ENCODE measurements at regions not wholly inside any gene's neighbourhood (a gene's known extent, or its start where the extent isn't known, plus 50 kb on each side); places are given as distances from the start of the nearest gene placed in this dataset.

DNA sequence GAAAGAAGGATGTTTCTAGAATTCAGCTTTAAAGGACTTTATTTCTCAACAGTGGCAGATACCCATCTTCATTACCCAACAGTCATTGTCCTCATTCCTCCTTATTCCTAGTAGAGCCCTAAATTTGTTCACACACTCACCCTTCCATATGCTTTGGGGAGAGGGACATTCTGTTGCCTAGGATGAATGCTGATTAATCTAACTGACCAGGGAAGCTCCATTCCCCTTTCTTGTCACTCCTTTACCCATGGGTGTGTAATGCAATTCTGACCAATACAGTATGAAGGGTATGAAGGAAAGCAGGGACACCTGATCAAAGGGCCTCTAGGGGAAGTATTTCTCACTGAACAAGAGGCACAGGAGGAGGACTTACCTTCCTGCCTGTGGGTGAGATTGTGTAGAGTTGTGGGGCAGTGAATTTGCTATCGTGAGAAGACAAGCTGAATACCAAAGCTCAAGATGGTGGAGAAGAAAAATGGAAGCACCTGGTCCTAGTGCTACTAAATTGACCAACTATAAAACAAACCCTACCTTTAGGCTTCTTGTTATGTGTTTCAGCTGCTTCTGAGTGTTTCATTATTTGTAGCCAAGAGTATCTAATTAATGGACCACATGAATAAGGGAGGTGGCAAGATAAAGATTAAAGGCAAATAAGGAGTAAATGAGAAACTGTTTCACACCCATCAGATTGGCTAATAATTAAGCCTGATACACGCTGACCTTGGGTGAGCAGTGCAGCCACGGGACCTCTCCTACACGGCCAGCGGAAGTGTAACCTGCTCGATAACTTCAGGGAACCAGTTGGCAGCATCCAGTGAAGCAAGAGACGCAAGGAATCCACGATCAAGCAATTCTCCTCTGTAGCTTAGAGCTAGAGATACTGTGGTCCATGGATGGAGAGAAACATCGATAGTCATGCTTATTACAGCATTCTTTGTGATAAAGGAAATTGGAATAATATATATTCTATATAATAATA is 202.3 kb downstream of the MYCN start:
- H3K4me1 Mint-ChIP-seq (ENCODE audit: low read depth, unreplicated experiment), result no peaks in the 10 kb centered on the region
- H3K4me3 Mint-ChIP-seq (ENCODE audit: unreplicated experiment), result no peak overlapping the region
- no peaks in the 10 kb centered on the region for H3K9me3 Mint-ChIP-seq (ENCODE audit: unreplicated experiment)
- TF ChIP-seq, protein P1, sequence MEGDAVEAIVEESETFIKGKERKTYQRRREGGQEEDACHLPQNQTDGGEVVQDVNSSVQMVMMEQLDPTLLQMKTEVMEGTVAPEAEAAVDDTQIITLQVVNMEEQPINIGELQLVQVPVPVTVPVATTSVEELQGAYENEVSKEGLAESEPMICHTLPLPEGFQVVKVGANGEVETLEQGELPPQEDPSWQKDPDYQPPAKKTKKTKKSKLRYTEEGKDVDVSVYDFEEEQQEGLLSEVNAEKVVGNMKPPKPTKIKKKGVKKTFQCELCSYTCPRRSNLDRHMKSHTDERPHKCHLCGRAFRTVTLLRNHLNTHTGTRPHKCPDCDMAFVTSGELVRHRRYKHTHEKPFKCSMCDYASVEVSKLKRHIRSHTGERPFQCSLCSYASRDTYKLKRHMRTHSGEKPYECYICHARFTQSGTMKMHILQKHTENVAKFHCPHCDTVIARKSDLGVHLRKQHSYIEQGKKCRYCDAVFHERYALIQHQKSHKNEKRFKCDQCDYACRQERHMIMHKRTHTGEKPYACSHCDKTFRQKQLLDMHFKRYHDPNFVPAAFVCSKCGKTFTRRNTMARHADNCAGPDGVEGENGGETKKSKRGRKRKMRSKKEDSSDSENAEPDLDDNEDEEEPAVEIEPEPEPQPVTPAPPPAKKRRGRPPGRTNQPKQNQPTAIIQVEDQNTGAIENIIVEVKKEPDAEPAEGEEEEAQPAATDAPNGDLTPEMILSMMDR (IDR thresholded peaks at IDR 0.05; ENCODE audit: partially characterized antibody, unreplicated experiment), result no peak
- no peak for DNase-seq
- no peak overlapping the region for H3K27ac Mint-ChIP-seq (ENCODE audit: unreplicated experiment)
- H3K27me3 Mint-ChIP-seq (ENCODE audit: unreplicated experiment), result no peaks in the 10 kb centered on the region
- no peaks in the 10 kb centered on the region for H3K36me3 Mint-ChIP-seq (ENCODE audit: unreplicated experiment)

GRCh38 chr2:16141641-16141921 is 201.2 kb downstream of the MYCN start:
- Mint-ChIP-seq H3K9me3 (ENCODE audit: unreplicated experiment) (no peaks in the 10 kb centered on the region), H3K4me1 (ENCODE audit: low read depth, unreplicated experiment) (no peaks in the 10 kb centered on the region), H3K36me3 (ENCODE audit: unreplicated experiment) (peaks cover 1% of the 10 kb centered on the region), H3K4me3 (ENCODE audit: unreplicated experiment) (no peak overlapping the region), H3K27ac (ENCODE audit: unreplicated experiment) (no peak overlapping the region), H3K27me3 (ENCODE audit: unreplicated experiment) (no peaks in the 10 kb centered on the region)
- no peak for DNase-seq
- TF ChIP-seq, protein P1 (IDR thresholded peaks at IDR 0.05; ENCODE audit: partially characterized antibody, unreplicated experiment), result no peak

DNA sequence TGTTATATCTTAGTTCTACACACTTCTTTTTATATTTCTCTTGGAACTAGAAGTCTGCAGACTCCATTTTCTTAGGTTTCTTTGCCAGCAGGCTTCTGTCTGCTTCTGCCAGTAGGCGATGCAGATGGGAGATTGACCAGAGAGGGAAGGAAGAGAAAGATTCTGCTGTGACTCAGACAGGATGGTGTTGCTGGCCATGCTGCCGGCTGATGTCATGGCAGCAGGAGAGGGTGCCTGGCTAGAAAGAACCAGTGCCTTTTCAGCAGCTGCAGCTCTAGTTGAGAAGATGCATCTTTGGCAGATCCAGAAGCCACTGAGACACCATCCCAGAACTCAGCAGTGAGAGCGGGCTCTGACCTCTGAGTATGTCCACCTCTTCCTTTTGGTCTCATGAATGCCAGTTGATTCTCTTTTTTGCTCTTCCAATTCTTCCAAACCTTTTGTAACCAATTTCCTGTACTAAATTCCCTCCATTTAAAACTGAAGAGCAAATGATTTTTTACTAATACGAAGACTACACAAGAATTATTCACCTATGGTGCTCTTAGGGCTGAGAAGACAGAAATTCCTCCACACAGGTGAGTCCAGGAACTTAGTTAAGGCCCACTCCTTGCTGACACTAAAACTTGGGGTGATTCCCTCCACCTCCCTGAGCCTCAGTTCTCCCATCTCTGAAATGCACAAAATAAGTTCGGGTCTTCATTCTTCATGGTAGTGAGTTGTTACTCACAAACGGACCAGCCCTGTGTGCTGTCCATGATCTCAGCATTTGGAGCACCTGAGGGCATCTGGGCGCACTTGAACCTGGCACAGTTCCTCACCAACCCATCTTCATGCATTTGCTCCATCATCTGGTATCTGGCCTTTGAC is 200.7 kb downstream of the MYCN start:
- H3K36me3 Mint-ChIP-seq (ENCODE audit: unreplicated experiment), result peaks cover 7% of the 10 kb centered on the region
- H3K4me3 Mint-ChIP-seq (ENCODE audit: unreplicated experiment), result no peak overlapping the region
- H3K4me1 Mint-ChIP-seq (ENCODE audit: low read depth, unreplicated experiment), result no peaks in the 10 kb centered on the region
- TF ChIP-seq, protein P1 (IDR thresholded peaks at IDR 0.05; ENCODE audit: partially characterized antibody, unreplicated experiment), result no peak
- H3K27me3 Mint-ChIP-seq (ENCODE audit: unreplicated experiment), result no peaks in the 10 kb centered on the region
- H3K27ac Mint-ChIP-seq (ENCODE audit: unreplicated experiment), result no peak overlapping the region
- H3K9me3 Mint-ChIP-seq (ENCODE audit: unreplicated experiment), result no peaks in the 10 kb centered on the region
- no peak for DNase-seq

GRCh38 chr2:16139663-16140615 is 199.6 kb downstream of the MYCN start:
- no peaks in the 10 kb centered on the region for H3K4me1 Mint-ChIP-seq (ENCODE audit: low read depth, unreplicated experiment)
- H3K4me3 Mint-ChIP-seq (ENCODE audit: unreplicated experiment), result no peak overlapping the region
- H3K9me3 Mint-ChIP-seq (ENCODE audit: unreplicated experiment), result no peaks in the 10 kb centered on the region
- H3K36me3 Mint-ChIP-seq (ENCODE audit: unreplicated experiment), result peaks cover 7% of the 10 kb centered on the region
- H3K27me3 Mint-ChIP-seq (ENCODE audit: unreplicated experiment), result no peaks in the 10 kb centered on the region
- TF ChIP-seq, protein P1 (IDR thresholded peaks at IDR 0.05; ENCODE audit: partially characterized antibody, unreplicated experiment), result no peak
- DNase-seq, result no peak
- no peak overlapping the region for H3K27ac Mint-ChIP-seq (ENCODE audit: unreplicated experiment)
